ENCODE measurements at regions not wholly inside any gene's neighbourhood (a gene's known extent, or its start where the extent isn't known, plus 50 kb on each side); places are given as distances from the start of the nearest gene placed in this dataset.
A peak's percentile ranks its signal among the peaks of the same experiment; 100 is the strongest.
"Not testable (repeated sequence)": the region's sequence is repeated elsewhere in the genome, so short reads cannot be mapped to it uniquely, and the experiment has no call there.

DNA sequence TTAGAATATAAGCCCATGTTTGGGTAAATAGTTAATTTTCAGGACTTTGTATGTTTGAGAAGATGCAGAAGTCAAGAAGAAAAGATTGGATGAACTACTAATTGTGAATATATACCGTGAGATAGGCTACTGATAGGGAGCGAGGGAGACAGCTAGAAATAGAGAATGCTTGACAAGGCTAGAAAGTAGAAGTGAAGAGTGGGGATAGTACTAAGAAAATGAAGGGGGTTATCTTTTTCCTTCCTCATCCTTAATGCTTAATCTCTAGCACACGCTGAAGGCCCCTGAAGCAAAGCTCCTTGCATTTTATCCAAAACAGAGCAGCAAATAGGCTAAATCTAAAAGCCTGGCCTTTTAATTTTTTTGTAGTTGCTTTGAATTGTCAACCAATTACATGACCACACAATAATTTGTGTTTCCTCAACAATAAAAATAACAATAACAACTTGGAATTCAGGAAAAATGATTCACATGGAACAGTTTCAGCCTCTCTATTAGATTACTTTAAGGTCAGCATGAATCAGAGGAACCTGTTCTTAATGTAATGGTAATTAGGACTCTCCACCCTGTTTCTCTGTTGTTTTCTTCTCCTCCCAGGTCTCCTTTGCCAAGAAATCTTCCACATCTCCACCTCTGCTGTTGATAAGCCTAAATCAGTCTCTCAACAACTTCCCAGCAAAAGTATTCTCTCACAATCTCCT lies 1071.3 kb upstream of the ZEB2 start:
- no peak for DNase-seq (ENCODE audit: low spot score)

DNA sequence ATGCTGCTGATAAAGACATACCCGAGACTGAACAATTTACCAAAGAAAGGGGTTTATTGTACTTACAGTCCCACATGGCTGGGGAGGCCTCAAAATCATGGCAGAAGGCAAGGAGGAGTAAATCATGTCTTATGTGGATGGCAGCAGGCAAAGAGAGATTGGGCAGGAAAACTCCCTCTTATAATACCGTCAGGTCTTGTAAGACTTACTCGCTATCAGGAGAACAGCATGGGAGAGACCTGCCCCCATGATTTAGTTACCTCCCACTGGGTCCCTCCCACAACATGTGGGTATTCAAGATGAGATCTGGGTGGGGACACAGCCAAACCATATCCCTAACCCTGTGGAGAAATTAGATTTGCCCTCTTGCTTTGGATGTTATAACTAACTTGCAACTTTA lies 1068.0 kb upstream of the ZEB2 start:
- DNase-seq (ENCODE audit: low spot score), result no peak

GRCh38 chr2:145584353-145584752 lies 1064.4 kb upstream of the ZEB2 start:
- no peak for DNase-seq (ENCODE audit: low spot score)

DNA sequence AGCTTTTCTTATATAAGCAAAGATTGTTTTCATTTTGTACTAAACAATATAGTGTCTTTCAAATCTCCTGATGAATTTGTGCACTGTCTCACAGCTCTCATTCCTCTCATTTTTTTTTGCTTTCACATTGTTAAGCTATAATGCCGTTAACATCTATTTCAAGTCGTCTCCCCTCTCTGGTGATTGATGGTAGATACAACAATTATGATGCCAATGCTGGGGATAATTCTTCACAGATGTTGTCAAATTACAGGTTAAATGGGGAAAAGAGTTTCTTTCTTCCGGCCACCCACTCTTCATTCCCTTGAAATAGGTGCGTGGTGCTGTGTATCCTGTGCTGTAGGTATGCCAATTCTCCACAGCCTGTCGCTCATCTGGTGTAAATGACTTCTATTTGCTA lies 1053.7 kb upstream of the ZEB2 start:
- DNase-seq (ENCODE audit: low spot score), result no peak

- no peak for DNase-seq (ENCODE audit: low spot score)
Measured at GRCh38 chr2:145572238-145572637, 1052.3 kb upstream of the ZEB2 start.

GRCh38 chr2:145569108-145569507 lies 1049.2 kb upstream of the ZEB2 start:
- DNase-seq (ENCODE audit: low spot score), result peak; percentile 9

DNA sequence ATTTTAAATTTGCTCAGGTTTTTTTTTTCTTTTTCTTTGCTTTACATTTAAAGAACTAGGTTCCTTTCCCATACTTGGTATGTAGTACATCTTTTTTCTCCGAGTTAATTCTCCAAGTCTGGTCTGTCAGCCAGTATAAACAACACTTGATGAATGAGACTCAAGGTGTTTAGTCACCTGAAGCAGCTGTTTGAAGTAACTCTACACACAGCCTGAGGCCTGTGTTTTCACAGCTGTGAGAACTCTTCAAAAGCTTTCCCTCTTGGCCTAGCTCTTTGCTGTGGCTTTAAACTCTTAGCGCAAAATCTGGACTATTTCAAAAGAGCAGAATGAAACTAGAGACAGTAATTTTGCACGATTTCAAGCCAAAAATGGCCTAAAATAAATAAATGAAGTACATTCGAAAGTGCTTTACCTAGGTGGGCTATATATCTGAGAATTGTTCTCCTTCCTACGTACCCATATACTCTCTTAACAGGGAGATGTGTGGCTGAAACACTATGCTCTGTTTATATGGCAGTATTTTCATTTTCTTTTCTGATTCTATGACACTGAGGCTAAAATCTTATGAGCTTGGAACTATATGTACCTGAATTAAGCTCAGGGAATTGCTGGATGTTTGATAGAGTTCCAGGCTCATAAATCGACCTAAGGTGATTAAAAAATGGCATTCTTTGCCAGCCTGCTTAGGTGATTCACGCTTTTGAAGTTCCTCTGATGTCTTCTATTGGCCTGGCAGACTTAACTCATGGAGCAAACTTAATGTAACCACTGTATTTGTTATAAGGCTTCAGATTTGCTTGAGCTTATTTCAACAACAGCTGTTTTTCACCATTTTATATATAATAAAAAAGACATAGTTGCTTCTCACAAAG lies 1044.1 kb upstream of the ZEB2 start:
- no peak for DNase-seq (ENCODE audit: low spot score)

DNA sequence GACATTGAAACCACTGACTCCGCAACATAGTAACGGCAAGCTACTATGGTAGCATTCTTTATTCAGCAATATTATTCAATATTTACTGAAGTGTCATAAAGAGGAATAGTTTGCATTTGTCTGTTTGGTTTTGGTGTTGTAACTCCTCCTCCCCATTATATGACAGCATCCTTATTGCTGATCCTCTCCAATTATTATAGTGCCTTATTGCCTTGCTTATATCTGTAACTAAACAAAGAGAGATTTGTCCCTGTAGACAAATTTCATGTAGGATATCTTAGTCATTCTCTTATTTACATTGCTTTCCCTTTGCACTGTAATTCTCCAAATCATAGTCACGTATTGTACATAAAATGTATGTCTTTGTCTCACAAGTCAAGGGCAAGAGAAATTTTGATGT lies 1041.2 kb upstream of the ZEB2 start:
- DNase-seq (ENCODE audit: low spot score), result no peak

GRCh38 chr2:145558617-145559350 lies 1038.9 kb upstream of the ZEB2 start:
- no peak for DNase-seq (ENCODE audit: low spot score)

DNA sequence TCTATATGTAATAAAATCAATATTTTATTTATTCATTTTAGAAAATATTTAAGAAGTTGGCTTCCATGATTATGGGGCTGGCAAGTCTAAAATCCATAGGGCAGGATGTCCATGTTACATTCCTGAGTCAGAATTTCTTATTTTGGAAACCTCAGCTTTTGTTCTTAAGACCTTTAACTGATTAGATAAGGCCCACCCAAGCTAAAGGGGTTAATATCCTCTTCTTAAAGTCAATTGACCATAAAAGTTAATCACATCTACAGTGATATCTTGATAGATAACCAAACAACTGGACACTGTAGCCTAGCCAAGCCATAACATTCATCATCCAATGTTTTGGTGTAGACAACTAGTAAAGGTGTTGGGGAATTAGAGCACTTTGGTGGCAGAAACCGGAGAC lies 1035.4 kb upstream of the ZEB2 start:
- no peak for DNase-seq (ENCODE audit: low spot score)

GRCh38 chr2:145551686-145552085 lies 1031.8 kb upstream of the ZEB2 start:
- no peak for DNase-seq (ENCODE audit: low spot score)

- no peak for DNase-seq (ENCODE audit: low spot score)
Measured at GRCh38 chr2:145548479-145548878, 1028.6 kb upstream of the ZEB2 start.

GRCh38 chr2:145547620-145548019 lies 1027.7 kb upstream of the ZEB2 start:
- no peak for DNase-seq (ENCODE audit: low spot score)

- peak; percentile 3 for DNase-seq (ENCODE audit: low spot score)
Measured at GRCh38 chr2:145546091-145546490, 1026.2 kb upstream of the ZEB2 start.

DNA sequence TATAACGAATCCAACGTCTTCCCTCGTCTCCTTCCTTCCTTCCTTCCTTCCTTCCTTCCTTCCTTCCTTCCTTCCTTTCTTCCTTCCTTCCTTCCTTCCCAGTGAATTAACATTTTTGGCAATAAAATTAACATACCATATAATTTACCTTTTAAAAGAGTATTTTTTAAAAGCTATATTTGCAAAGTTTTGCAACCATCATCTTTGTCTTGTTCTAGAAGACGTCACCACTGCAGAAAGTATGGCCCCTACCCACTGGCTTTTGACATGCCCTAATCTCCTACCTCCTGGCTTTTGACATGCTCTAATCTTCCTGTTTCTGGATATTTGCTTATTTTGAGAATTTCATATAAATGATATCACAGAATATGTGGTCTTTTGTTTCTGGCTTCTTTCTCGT lies 1023.9 kb upstream of the ZEB2 start:
- no peak for DNase-seq (ENCODE audit: low spot score)

GRCh38 chr2:145543155-145543554 lies 1023.2 kb upstream of the ZEB2 start:
- DNase-seq (ENCODE audit: low spot score), result no peak

- no peak for DNase-seq (ENCODE audit: low spot score)
Measured at GRCh38 chr2:145541028-145541427, 1021.1 kb upstream of the ZEB2 start.

DNA sequence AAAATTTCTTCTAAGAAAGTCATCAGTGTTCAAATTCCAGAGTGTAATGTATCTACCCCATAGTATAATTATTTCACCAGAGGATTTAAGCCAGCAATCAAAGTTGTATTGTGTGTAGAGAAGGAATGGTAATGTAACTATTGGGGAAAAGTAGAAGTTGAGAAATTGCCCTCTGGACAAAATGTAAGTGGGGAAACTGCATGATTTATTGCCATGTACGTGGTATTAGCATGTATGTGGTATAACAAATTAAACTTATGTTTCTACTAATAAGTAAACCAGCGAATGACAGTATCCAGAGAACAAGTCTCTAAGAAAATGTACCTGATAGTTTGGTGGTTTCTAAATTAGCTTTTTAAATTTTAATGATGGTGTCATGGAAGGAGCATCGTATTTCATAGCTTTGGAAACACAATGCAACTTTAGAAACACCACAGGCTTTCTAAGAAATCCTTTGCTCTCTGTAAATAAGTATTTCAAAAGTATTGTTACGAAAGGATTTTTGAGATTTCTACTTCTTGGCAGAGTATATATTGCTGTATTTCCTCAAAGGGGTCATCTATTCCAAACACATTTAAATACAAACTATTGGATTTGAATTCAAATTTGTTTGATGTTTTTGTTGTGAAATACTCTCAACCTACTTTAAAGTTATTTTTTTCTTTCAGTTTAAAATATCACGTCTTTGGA lies 1018.9 kb upstream of the ZEB2 start:
- DNase-seq (ENCODE audit: low spot score), result no peak

- no peak for DNase-seq (ENCODE audit: low spot score)
Measured at GRCh38 chr2:145530653-145531052, 1010.7 kb upstream of the ZEB2 start.

DNA sequence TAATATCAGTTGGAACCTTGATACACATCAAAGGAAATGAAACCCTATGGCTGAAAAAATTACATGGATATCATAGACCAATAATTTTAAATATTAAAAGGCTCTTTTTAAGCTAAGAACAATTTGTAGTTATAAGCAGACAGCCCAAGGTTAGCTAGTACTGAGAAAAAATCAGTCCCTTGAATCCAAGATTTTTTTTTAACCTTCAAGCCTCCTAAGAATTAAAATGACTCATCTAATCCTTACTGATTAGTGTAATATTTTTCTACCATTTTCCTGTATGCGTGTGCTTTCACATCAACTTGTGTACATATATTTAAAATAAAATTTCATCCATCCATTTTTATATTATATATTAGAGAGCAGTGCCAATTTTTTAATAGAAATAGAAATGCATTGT lies 1004.9 kb upstream of the ZEB2 start:
- DNase-seq (ENCODE audit: low spot score), result no peak

GRCh38 chr2:145524303-145524702 lies 1004.4 kb upstream of the ZEB2 start:
- no peak for DNase-seq (ENCODE audit: low spot score)

DNA sequence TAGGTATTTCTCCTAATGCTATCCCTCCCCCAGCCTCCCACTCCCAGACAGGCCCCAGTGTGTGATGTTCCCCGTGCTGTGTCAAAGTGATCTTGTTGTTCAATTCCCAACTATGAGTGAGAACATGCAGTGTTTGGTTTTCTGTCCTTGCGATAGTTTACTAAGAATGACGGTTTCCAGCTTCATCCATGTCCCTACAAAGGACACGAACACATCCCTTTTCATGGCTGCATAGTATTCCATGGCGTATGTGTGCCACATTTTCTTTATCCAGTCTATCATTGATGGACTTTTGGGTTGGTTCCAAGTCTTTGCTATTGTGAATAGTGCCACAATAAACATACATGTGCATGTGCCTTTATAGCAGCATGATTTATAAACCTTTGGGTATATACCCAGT lies 999.3 kb upstream of the ZEB2 start:
- not testable (repeated sequence) for DNase-seq (ENCODE audit: low spot score)
